PC-3 (cell line): ENCODE measurements at regions not wholly inside any gene's neighbourhood (a gene's known extent, or its start where the extent isn't known, plus 50 kb on each side); places are given as distances from the start of the nearest gene placed in this dataset.
A peak's percentile ranks its signal among the peaks of the same experiment; 100 is the strongest.

ENCODE experiments used
- ATAC-seq: fragments of 200-7000 bp; cut with Tn5 transposase; 2 replicates; pipeline ENCODE4 v1.9.1; 2020; ENCODE audit warnings: mild to moderate bottlenecking, moderate library complexity
- BruUV-seq: library from RNA; stranded (reverse); fragments of 400-500 nt; replicated peaks from 2 replicates; lab custom pipeline; 2021; lab: Mats Ljungman, UMichigan
- CTCF ChIA-PET: fragments of 300-600 bp; sonication (Branson Sonifier 250); formaldehyde crosslinking; loops from one replicate; lab custom pipeline; 2022; ENCODE audit warnings: antibody characterized with exemption; lab: Charles Lee
- POLR2A ChIA-PET: fragments of 300-600 bp; sonication (Branson Sonifier 250); formaldehyde crosslinking; loops from one replicate; lab custom pipeline; 2022; ENCODE audit warnings: antibody characterized with exemption; ENCODE audit not compliant: unreplicated experiment; lab: Charles Lee
- DNase-seq: peaks from one replicate; pipeline ENCODE4 v3.0.0-alpha.2; 2015
- H2AFZ ChIP-seq: fragments of 300-600 bp; sonication (generic); 2 replicates; pipeline ENCODE4 v1.6.0; 2016; ENCODE audit warnings: antibody characterized with exemption, low read length
- H3F3A ChIP-seq: fragments of 300-600 bp; sonication (generic); one replicate; pipeline ENCODE4 v1.6.0; 2017; ENCODE audit warnings: antibody characterized with exemption, low read length, control low read depth, mild to moderate bottlenecking; ENCODE audit not compliant: unreplicated experiment
- H3K27ac ChIP-seq: fragments of 300-600 bp; sonication (generic); 2 replicates; pipeline ENCODE4 v1.5.1; 2016; ENCODE audit warnings: mild to moderate bottlenecking, low read length
- H3K27me3 ChIP-seq: fragments of 300-600 bp; sonication (generic); 2 replicates; pipeline ENCODE4 v1.6.1; 2016; ENCODE audit warnings: low read length, mixed read lengths
- H3K36me3 ChIP-seq: fragments of 300-600 bp; sonication (generic); 2 replicates; pipeline ENCODE4 v1.6.1; 2016; ENCODE audit warnings: low read depth, mixed run types, low read length, mixed read lengths
- H3K4me1 ChIP-seq: fragments of 300-600 bp; sonication (generic); 2 replicates; pipeline ENCODE4 v1.5.1; 2016; ENCODE audit warnings: low read length; ENCODE audit not compliant: insufficient read depth
- H3K4me2 ChIP-seq: fragments of 300-600 bp; sonication (generic); 2 replicates; pipeline ENCODE4 v1.6.0; 2016; ENCODE audit warnings: low read length
- H3K4me3 ChIP-seq: fragments of 300-600 bp; sonication (generic); 2 replicates; pipeline ENCODE4 v1.5.1; 2016; ENCODE audit warnings: mild to moderate bottlenecking, low read length, mixed read lengths
- H3K79me2 ChIP-seq: fragments of 300-600 bp; sonication (generic); 2 replicates; pipeline ENCODE4 v1.6.1; 2017; ENCODE audit warnings: low read length, mixed read lengths
- H3K9ac ChIP-seq: fragments of 300-600 bp; sonication (generic); 2 replicates; pipeline ENCODE4 v1.6.0; 2016; ENCODE audit warnings: mild to moderate bottlenecking, low read length
- H3K9me2 ChIP-seq: fragments of 300-600 bp; sonication (generic); replicated peaks from 2 replicates; pipeline ENCODE4 v1.6.1; 2016; ENCODE audit warnings: mixed run types, low read length, mixed read lengths
- H3K9me3 ChIP-seq: fragments of 300-600 bp; sonication (generic); 2 replicates; pipeline ENCODE4 v1.6.1; 2016; ENCODE audit warnings: low read length, mixed read lengths
- H4K20me1 ChIP-seq: fragments of 300-600 bp; sonication (generic); 2 replicates; pipeline ENCODE4 v1.6.1; 2016; ENCODE audit warnings: low read length, mixed read lengths
- CTCF ChIP-seq: fragments of 300-600 bp; sonication (generic); conservative IDR thresholded peaks from 2 replicates; pipeline ENCODE4 v1.5.1; 2017; ENCODE audit warnings: antibody characterized with exemption, low read depth, mild to moderate bottlenecking, low read length
- EZH2 ChIP-seq: fragments of 300-600 bp; sonication (generic); IDR thresholded peaks from one replicate; pipeline ENCODE4 v1.6.1; 2017; ENCODE audit warnings: antibody characterized with exemption, mild to moderate bottlenecking, low read length; ENCODE audit not compliant: unreplicated experiment
- EZH2phosphoT487 ChIP-seq: fragments of 300-600 bp; sonication (generic); IDR thresholded peaks from 2 replicates; pipeline ENCODE4 v1.6.1; 2018; ENCODE audit warnings: mild to moderate bottlenecking, antibody characterized with exemption, low read length, borderline replicate concordance
- intact Hi-C: fragments of 100-400 bp; cut with micrococcal nuclease; formaldehyde crosslinking; loops from 2 replicates; pipeline ENCODE4 v1.9.0; 2023

DNA sequence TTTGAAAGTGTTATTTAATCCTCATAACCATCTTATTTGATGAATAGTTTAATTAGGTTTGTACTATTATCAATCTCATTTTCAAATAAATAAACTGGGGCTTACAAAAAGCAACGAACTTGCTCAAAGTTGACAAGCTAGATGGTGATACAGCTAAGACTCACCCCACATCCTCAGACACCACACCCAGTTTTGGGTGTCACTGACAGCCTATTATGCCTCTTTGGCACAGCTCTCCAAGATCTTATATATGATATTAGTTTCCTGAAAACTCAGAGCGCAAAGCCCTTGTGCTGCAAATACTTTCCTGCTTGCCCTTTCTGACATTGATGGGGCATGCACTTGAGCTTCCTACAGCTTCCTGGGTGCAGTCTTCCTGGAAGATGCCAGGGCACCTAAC lies 223.4 kb upstream of the GADL1 start:
- CTCF ChIA-PET, result no interaction called here
- Histone ChIP-seq H3K36me3 (no peaks in the 10 kb centered on the region), H2AFZ (no peak overlapping the region), H3K27ac (no peak overlapping the region), H3K9ac (no peak overlapping the region), H3K79me2 (no peaks in the 10 kb centered on the region), H3K4me2 (peak overlapping the region; percentile 21; the same call in 1 of the 2 replicates), H3K27me3 (no peaks in the 10 kb centered on the region), H3K4me1 (peaks cover 9% of the 10 kb centered on the region), H3F3A (no peaks in the 10 kb centered on the region), H3K9me3 (no peaks in the 10 kb centered on the region), H4K20me1 (no peaks in the 10 kb centered on the region), H3K4me3 (no peak overlapping the region), H3K9me2 (no peaks in the 10 kb centered on the region)
- intact Hi-C loops, result no loop called here
- peak; percentile 72 for DNase-seq
- BruUV-seq, result no TSS peak
- POLR2A ChIA-PET, result no interaction called here
- ATAC-seq, result peak; percentile 65
- TF ChIP-seq EZH2phosphoT487 (no peak), EZH2 (no peak), CTCF (no peak)

DNA sequence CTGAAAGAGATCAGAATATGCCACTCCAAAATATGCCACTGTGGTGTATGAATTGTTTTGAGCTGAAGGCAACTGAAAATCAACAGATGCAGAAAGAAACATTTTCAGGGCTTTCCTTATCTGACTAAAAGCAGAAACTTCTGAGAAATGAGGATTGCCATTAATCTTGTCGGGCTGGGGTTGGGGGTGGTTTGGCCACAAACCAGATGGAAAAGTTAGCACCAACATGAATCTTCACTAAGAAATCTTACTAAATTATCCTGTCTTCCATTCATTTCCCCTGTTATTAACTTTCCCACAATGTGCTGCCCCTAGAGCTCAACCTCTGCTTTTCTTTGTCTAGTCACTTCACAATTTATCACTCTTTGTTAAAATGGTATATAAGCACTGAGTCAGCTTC lies 229.9 kb upstream of the GADL1 start:
- H3K9me3 ChIP-seq, result no peaks in the 10 kb centered on the region
- no peaks in the 10 kb centered on the region for H3K9me2 ChIP-seq
- no peaks in the 10 kb centered on the region for H3K36me3 ChIP-seq
- ChIA-PET POLR2A (no interaction called here), CTCF (no interaction called here)
- H4K20me1 ChIP-seq, result no peaks in the 10 kb centered on the region
- intact Hi-C loops, result no loop called here
- no peak overlapping the region for H3K9ac ChIP-seq
- H3K27me3 ChIP-seq, result no peaks in the 10 kb centered on the region
- no TSS peak for BruUV-seq
- no peak overlapping the region for H3K4me2 ChIP-seq
- H3K27ac ChIP-seq, result no peak overlapping the region
- H3K4me1 ChIP-seq, result no peaks in the 10 kb centered on the region
- no peaks in the 10 kb centered on the region for H3K79me2 ChIP-seq
- no peaks in the 10 kb centered on the region for H3F3A ChIP-seq
- DNase-seq (no peak), ATAC-seq (no peak)
- H2AFZ ChIP-seq, result no peak overlapping the region
- H3K4me3 ChIP-seq, result no peak overlapping the region
- TF ChIP-seq CTCF (no peak), EZH2phosphoT487 (no peak), EZH2 (no peak)

GRCh38 chr3:31125413-31126020 lies 231.1 kb upstream of the GADL1 start:
- Histone ChIP-seq H3K36me3 (no peaks in the 10 kb centered on the region), H4K20me1 (no peaks in the 10 kb centered on the region), H3K9ac (no peak overlapping the region), H3K27ac (no peak overlapping the region), H3K27me3 (no peaks in the 10 kb centered on the region), H3K4me3 (no peak overlapping the region), H3K79me2 (no peaks in the 10 kb centered on the region), H3K9me2 (no peaks in the 10 kb centered on the region), H3K9me3 (no peaks in the 10 kb centered on the region), H3K4me2 (no peak overlapping the region), H3K4me1 (no peaks in the 10 kb centered on the region), H2AFZ (no peak overlapping the region), H3F3A (no peaks in the 10 kb centered on the region)
- ChIA-PET CTCF (no interaction called here), POLR2A (no interaction called here)
- no peak for ATAC-seq
- BruUV-seq, result no TSS peak
- no peak for TF ChIP-seq EZH2phosphoT487
- TF ChIP-seq CTCF, result no peak
- DNase-seq, result no peak
- intact Hi-C loops, result no loop called here
